Ishikawa (cell line): ENCODE measurements at regions not wholly inside any gene's neighbourhood (a gene's known extent, or its start where the extent isn't known, plus 50 kb on each side); places are given as distances from the start of the nearest gene placed in this dataset.

Experiments
- CEBPB ChIP-seq: IDR thresholded peaks from 2 replicates; pipeline ENCODE4 v1.6.1; 2012
- CREB1 ChIP-seq: IDR thresholded peaks from 2 replicates; pipeline ENCODE4 v1.6.1; 2012; ENCODE audit warnings: low read depth
- EGR1 ChIP-seq: IDR thresholded peaks from 2 replicates; pipeline ENCODE4 v1.6.1; 2012
- EP300 ChIP-seq: IDR thresholded peaks from 2 replicates; pipeline ENCODE4 v1.6.1; 2012; ENCODE audit warnings: borderline replicate concordance
- FOXM1 ChIP-seq: IDR thresholded peaks from 2 replicates; pipeline ENCODE4 v1.6.1; 2012; ENCODE audit warnings: low read depth, borderline replicate concordance
- NFIC ChIP-seq: IDR thresholded peaks from 2 replicates; pipeline ENCODE4 v1.6.1; 2012
- RAD21 ChIP-seq: IDR thresholded peaks from 2 replicates; pipeline ENCODE4 v1.6.1; 2012; ENCODE audit warnings: low read depth
- TAF1 ChIP-seq: IDR thresholded peaks from 2 replicates; pipeline ENCODE4 v1.6.1; 2012; ENCODE audit warnings: low read depth, mild to moderate bottlenecking
- TCF12 ChIP-seq: IDR thresholded peaks from 2 replicates; pipeline ENCODE4 v1.6.1; 2012; ENCODE audit warnings: low read depth
- TEAD4 ChIP-seq: IDR thresholded peaks from 2 replicates; pipeline ENCODE4 v1.6.1; 2012
- YY1 ChIP-seq: IDR thresholded peaks from 2 replicates; pipeline ENCODE4 v1.6.1; 2012; ENCODE audit warnings: low read depth
- ZBTB7A ChIP-seq: IDR thresholded peaks from 2 replicates; pipeline ENCODE4 v1.6.1; 2012; ENCODE audit warnings: low read depth
- TF ChIP-seq, protein P1 (sequence below): IDR thresholded peaks from 2 replicates; pipeline ENCODE4 v1.6.1; 2012
- TF ChIP-seq, protein P2 (sequence below): IDR thresholded peaks from 2 replicates; pipeline ENCODE4 v1.6.1; 2012; ENCODE audit warnings: low read depth, mild to moderate bottlenecking
- TF ChIP-seq, protein P3 (sequence below): IDR thresholded peaks from 2 replicates; pipeline ENCODE4 v1.6.1; 2012

DNA sequence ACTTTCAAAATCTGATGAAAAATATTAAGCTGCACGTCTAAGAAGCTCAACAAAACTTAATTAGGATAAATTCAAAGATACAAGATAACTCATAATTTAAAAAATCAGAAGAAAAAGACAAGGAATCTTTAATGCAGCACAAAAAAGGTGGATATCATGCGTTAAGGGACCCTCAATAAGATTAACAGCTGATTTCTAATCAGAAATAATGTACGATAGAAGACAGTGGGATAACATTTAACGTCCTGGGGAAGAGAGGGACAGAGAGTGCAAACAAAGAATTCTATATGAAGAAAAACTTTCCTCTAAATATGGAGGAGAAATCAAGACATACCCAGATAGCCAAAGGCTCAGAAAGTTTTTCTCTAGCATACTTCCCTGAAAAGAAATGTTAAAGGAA, 519.5 kb downstream of the PYDC2 start:
- TF ChIP-seq, protein P1, sequence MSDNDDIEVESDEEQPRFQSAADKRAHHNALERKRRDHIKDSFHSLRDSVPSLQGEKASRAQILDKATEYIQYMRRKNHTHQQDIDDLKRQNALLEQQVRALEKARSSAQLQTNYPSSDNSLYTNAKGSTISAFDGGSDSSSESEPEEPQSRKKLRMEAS, result no peak
- TF ChIP-seq TAF1 (no peak), EGR1 (no peak), NFIC (no peak)
- TF ChIP-seq, protein P2, sequence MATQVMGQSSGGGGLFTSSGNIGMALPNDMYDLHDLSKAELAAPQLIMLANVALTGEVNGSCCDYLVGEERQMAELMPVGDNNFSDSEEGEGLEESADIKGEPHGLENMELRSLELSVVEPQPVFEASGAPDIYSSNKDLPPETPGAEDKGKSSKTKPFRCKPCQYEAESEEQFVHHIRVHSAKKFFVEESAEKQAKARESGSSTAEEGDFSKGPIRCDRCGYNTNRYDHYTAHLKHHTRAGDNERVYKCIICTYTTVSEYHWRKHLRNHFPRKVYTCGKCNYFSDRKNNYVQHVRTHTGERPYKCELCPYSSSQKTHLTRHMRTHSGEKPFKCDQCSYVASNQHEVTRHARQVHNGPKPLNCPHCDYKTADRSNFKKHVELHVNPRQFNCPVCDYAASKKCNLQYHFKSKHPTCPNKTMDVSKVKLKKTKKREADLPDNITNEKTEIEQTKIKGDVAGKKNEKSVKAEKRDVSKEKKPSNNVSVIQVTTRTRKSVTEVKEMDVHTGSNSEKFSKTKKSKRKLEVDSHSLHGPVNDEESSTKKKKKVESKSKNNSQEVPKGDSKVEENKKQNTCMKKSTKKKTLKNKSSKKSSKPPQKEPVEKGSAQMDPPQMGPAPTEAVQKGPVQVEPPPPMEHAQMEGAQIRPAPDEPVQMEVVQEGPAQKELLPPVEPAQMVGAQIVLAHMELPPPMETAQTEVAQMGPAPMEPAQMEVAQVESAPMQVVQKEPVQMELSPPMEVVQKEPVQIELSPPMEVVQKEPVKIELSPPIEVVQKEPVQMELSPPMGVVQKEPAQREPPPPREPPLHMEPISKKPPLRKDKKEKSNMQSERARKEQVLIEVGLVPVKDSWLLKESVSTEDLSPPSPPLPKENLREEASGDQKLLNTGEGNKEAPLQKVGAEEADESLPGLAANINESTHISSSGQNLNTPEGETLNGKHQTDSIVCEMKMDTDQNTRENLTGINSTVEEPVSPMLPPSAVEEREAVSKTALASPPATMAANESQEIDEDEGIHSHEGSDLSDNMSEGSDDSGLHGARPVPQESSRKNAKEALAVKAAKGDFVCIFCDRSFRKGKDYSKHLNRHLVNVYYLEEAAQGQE, result no peak

DNA sequence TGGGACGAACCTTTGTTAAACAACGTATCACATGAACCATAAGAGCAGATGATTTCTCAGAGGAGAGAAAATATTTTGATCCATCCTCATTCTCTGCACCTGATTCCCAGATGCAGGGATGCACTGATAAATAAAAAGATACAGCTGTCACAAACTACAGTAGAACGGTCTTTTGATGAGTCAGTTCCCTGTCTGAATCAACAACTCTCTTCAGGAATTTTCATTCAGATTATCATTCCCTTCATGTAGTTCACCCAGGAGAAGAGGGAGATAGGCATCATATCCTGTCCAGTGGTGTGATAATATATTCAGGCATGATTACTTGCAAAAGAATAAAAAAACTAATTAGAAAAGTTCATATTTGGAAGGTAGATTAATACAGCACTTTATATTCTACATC, 521.5 kb downstream of the PYDC2 start:
- TF ChIP-seq ZBTB7A (no peak), NFIC (no peak), FOXM1 (no peak), TAF1 (no peak), YY1 (no peak), EP300 (no peak), RAD21 (no peak), TEAD4 (no peak)
- TF ChIP-seq, protein P3, sequence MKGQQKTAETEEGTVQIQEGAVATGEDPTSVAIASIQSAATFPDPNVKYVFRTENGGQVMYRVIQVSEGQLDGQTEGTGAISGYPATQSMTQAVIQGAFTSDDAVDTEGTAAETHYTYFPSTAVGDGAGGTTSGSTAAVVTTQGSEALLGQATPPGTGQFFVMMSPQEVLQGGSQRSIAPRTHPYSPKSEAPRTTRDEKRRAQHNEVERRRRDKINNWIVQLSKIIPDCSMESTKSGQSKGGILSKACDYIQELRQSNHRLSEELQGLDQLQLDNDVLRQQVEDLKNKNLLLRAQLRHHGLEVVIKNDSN, result no peak

DNA sequence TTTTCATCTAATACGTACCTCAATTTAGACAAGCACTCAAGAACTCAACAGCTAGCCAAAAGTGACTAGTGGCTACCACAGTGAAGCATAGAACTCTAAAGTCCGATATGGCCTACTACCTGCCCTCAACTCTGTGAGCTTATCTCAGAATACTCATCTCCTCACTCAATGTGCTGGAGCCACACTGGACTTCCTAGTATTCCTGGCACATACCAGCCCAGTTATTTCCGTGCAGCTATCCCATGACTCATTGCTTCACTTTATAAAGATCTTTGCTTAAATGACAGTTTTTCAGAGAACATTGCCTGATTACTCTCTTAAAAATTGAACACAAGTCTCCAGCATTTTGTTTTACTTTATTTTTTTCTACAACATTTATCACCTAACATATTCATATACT, 524.7 kb downstream of the PYDC2 start:
- no peak for TF ChIP-seq TCF12
- no peak for TF ChIP-seq TAF1
- no peak for TF ChIP-seq EP300
- TF ChIP-seq NFIC, result no peak
- no peak for TF ChIP-seq YY1
- TF ChIP-seq CREB1, result no peak
- TF ChIP-seq TEAD4, result no peak

DNA sequence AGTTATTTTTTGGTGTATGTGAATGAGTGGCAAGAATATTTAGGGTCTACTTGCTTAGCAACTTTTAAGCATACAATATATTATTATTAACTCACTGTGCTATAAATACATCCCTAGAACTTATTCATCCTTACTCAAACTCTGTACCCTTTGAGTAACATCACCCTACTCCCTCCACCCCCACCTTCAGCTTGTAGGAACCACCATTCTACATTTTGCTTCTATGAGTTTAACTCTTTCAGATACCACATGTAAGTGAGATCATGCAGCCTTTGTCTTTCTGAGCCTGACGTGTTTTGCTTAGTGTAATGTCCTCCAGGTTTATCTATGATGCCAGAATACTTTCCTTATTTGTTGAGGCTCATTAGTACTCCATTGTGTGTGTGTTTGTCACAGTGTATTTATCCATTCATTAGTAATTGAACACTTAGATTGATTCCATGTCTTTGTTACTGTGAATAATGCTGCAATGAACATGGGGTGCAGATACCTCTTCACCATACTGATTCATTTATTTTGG, 526.9 kb downstream of the PYDC2 start:
- TF ChIP-seq TCF12, result no peak
- no peak for TF ChIP-seq FOXM1
- TF ChIP-seq CEBPB, result no peak
- no peak for TF ChIP-seq RAD21
- TF ChIP-seq EGR1, result no peak
- TF ChIP-seq NFIC, result no peak
- TF ChIP-seq EP300, result no peak
- TF ChIP-seq, protein P3, result no peak
- no peak for TF ChIP-seq TEAD4
- TF ChIP-seq ZBTB7A, result no peak
- TF ChIP-seq, protein P1, result no peak
- TF ChIP-seq, protein P2, result no peak
- TF ChIP-seq TAF1, result no peak
- TF ChIP-seq CREB1, result no peak
- no peak for TF ChIP-seq YY1

DNA sequence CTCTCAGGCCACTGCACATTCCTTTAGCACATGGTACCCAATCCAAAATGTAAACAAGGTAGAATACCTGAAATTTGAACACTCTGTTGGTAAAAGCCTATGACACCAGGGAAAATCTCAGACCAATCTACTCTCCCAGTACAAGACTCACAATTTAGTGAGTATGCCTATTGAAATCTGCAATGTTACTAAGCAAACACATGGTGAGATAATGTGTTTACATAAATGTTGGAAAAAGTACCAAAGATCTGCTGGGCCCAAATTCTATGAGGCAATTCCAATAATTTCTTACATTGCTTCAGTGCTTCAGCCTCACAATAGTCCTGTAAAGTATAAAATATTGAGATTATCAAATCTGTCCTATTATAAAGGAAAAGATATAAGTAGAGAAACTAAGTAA, 536.1 kb downstream of the PYDC2 start:
- TF ChIP-seq CEBPB (no peak), RAD21 (no peak), FOXM1 (no peak), EGR1 (no peak), TEAD4 (no peak), YY1 (no peak)
- TF ChIP-seq, protein P1, result peak; percentile 38; the same call in 1 of the 2 replicates

DNA sequence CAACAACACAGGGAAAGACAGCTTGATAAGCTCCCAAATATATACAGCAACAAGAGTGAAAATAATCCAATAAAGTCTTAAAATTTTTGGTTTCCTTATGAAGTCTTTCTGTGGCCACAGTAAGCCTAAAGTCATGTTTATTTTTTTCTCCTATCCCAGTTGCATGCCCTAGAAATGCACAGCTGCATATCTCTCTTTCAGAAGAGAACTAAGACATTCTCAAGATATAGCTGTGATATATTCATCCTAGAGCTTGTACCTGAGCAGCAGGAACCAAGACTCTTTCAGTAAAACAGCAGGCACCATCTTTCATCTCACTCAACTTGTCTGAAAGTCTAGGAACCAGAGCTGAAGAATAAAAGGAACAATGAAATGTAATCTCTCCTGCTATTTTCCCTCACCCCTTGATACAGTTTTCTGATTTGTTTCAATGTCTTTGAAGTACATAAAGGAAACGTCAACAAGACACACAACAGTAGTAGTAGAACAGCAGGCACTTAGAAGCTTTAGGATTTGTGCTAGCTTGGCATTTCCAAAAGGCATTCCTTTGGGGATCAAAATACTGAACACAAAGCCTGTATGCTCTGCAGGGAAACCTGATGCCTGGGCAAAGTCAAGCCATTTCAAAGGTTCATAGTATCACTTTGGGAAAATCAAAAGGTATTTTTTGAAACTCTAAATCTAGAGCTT, 536.8 kb downstream of the PYDC2 start:
- TF ChIP-seq TAF1 (no peak), TEAD4 (no peak), TCF12 (no peak), EP300 (no peak), ZBTB7A (no peak), YY1 (no peak), CREB1 (no peak), FOXM1 (no peak), EGR1 (no peak), RAD21 (no peak), CEBPB (no peak), NFIC (no peak)
- TF ChIP-seq, protein P2, result no peak
- TF ChIP-seq, protein P3, result no peak
- TF ChIP-seq, protein P1, result no peak
